Epidermal melanocyte (primary cell): ENCODE measurements at regions not wholly inside any gene's neighbourhood (a gene's known extent, or its start where the extent isn't known, plus 50 kb on each side); places are given as distances from the start of the nearest gene placed in this dataset.

Source experiments
- DNase-seq: peaks from one replicate; pipeline ENCODE4 v3.0.0; 2011; ENCODE audit warnings: low spot score; ENCODE audit not compliant: insufficient read length

DNA sequence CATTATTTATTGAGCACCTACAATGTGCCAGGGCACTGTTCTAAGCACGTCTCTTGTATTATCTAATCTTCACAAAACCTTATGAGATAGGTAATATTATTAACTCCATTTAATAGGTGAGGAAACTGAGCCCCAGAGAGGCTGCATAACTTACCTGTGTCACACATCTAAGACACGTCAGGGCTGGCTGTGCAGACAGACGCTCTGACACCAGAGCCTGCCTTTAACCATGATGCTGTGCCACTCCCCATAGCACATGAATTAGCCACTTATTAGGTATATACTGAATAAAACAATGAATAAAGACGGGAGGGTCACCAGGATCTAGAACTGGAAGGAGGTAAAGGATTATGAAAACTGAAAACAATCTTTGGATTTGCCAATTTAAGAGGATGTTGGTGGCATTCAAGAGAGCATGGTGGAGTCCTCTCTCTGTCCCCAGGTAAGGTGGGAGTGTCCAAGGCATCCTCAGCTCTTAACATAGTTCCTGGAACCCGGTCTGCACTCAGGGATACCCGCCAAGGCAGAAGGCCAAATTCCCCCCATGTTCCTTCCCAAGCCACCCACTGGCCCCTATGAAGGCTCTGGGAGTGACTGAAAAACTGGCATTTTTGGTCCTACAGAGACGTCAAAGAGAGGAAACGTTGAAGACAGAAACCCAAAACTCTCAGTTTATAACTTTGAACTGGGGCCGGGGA, 479.7 kb downstream of the FOXO1 start:
- no peak for DNase-seq

GRCh38 chr13:40187324-40187795, 479.1 kb downstream of the FOXO1 start:
- DNase-seq, result no peak

GRCh38 chr13:40187841-40188591, 478.4 kb downstream of the FOXO1 start:
- DNase-seq, result no peak

DNA sequence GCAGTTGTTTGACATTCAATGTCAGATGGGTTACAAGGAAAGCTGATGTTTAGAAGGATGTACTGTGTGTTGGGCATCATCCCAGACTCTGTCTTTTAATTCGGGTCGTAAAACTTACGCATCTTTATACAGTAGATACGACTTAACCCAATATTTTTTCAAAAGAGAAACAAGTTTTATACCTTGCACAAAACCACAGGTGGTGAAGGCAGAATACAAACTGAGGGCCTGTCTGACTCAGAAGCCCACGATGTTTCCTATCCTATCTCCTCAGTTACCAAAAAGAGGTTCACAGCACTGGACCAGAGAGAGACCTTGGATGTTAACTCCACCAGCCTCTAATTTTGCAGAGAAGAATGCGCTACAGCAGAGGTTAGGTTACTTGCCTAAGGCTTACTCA, 477.0 kb downstream of the FOXO1 start:
- DNase-seq, result no peak

DNA sequence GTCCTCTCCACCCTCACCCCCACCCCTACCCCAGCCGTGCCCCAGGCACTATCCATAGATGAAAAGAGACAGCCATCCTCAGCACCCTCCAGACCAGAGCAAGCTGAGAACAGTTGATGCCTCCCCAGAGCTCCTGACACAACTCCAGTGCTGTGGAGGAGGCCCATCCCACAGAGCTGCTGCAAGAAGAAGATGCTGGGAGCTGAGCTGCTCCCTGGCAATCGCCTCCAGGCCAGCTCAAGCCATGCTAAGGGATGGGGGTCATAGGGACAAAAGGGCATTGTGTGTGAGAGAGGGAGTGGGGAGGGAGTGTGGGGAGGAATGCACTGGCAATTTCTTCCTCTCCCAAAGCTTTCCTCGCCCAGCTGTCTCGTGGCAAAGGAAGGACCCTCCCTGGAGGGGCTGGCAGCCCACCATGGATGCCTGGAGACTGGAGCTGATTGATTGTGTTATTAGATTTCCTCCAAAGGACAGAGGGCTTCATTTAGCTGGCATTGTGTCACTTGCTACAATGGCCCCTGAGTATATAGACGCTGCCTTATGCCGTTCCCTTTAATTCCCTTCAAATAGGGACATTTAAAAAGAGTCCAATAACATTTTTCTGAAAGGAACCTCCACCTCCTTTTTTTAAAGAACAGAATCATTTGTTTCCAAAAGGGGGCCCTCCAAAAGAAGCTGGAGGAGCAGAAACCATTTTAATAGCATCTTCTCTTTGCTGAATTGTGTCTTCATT, 476.4 kb downstream of the FOXO1 start:
- peak; percentile 82 for DNase-seq

DNA sequence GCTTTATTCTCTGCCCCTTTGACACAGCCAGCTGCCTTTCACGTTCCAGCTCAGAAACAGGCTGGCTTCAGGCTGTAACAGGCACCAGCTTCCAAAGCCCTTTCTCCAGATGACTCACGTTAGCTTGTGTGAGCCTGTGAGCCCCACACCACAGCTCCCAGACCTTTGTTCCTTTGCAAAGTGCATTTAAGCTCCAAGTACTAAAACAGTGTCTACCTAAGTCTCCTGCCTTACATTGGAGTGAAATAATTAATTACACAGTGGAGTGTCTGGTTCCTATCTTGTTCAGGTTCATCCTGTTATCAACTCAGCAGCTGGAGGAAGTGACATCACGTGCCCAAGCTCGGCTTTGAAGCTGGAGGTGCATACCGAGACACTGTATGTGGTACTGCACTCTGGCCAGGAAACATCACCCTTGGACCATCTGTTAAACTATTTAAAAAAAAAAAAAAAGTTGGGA, 475.8 kb downstream of the FOXO1 start:
- DNase-seq, result peak; percentile 43

- DNase-seq, result no peak
These were observed 475.1 kb downstream of the FOXO1 start for GRCh38 chr13:40191186-40191980.

- no peak for DNase-seq
These were observed 474.0 kb downstream of the FOXO1 start for GRCh38 chr13:40192452-40192851.

- no peak for DNase-seq
These were observed 473.6 kb downstream of the FOXO1 start for GRCh38 chr13:40192858-40193257.

DNA sequence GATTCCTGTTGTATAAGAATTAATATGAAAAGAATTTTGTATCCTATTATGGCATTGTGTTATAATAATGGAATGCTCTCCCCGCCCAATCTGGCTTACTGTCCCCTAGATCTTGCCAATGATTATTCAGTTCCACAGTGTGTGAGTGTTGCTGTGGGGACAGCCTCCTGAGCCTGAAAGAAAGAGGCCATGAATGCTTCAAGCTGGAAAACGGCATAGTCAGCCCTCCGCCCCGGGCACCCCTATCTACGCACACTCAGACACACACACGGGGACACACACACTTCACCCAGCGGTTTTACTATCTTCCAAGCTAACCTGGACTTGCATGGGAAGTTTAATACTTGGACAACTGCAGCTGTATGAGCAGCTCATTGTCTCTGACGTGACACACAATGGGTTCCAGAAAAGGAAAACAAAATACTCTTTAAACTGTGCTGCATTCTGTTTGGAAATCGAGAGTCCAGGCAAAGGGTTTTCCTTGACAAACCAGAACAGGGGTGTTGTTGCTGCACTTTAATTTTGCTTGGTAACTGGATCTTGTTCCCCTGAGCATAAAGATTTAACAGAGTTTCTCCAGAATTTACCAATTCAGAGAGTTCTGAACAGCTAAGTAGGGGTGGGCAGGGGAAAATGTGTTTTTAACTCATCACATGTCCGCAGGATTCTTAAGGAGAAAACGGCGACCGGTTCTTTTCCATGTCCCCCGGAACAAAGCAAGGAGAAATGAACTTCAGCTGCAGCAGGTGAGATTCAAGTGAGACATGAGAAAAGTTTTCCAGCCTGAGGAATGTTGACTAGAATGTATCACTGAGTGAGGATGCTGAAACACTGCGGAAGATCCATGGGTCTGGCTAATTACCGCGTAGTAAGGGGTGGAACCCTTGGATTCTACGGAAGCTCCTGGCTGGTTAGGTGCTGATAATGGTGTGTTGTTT, 472.9 kb downstream of the FOXO1 start:
- DNase-seq, result no peak

DNA sequence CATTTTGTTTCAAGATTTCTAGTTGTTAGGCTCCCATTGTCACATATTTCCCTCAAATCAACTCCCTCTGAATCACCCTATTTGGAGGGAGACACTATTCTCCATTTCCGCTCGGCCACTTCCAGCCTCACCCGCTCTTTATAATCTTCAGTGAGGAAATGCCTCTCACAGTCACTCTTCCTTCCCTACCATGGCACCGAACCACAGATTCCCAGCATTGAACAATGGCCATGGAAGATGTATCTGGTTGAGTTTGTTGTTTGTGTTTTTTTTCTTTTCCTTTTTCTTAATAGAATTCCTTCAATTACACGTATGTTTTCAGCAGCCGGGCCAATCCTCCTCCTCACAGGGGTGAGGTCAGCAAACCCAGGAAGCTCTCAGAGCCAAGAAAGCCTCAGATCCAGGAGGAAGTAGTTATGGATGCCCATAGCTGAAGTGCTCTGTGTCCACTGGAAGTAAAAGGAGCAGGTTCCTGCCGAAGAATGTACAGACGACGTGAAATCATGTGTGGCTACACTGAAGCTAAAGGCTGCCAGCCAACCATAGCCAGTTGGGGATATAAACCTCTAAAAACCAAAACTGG, 472.1 kb downstream of the FOXO1 start:
- DNase-seq, result no peak

DNA sequence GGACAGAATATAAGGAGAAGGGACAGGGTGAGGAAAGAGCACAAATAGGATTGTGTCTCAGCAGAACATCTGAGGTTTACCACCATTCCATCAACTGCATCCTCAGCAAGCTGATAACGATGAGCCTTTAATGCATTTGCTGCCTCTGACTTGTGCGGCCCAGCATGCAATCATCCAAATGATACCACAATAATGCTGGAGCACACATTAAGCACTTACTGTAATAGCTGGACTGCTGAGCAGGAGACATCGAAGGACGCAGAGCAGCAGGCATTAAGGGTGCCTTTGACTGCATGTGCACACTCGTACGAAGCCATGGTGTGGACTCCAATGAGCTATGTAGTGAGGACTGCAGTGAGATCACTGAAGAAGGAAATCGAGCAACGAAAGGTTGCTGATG, 469.4 kb downstream of the FOXO1 start:
- DNase-seq, result no peak

DNA sequence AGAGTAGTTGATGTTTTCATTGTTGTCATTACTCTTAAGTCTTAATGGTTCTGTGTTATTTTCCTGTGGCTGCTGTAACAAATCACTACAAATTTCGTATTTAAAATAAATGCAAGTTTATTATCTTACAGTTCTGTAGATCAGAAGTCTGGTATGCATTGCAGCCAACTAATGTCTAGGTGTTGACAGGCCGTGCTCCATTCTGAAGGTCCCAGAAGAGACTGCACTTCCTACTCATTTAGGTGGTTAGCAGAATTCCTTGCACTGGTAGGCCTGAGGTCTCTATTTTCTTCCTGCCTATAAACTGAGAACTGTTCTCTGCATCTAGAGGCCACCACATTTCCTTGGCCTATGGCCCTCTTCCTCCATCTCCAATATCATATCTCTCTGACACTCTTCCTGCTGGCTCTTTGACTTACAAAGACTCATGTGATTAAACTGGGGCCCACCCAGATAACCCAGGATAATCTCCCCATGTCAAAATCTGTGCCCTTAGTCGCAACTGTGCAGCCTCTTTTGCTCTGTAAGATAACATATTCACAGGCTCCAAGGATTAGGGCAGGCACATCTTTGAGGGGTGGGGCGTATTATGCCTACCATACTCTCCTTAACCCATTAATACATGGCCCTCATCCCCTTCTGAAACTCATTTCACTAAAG, 468.4 kb downstream of the FOXO1 start:
- no peak for DNase-seq

DNA sequence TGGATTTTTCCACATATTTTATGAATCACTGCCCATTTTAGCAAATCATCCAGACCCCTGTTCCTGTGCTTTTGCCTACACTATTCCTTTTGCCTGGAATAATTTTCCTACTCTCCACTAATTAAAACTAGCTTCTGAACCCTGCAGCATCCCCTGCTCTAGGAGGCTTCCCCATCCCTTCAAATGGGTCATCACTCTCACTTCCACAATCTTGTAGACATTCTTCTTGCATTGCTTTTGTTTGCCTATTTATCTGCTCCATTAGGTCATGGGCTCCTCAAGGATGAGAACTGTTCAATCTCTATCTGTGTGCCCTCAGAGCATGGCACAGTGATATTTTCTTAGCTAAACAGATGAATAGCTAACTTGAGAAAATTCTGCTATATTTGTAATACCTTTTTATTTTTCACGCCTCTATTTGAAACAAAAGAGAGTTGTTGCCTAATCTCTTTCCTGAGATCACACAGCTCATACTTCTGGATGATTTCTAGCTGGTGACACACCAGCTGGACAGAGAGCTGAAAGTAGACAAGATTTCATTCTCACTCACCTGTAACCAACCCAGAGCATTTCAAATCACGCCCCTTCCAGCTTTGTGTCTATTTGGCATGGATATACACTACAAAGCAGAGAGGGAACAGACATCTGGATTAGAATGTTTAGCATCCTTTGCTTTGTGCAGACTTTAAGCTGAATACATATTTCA, 466.0 kb downstream of the FOXO1 start:
- no peak for DNase-seq

- DNase-seq, result no peak
These were observed 462.2 kb downstream of the FOXO1 start for GRCh38 chr13:40204246-40204645.

GRCh38 chr13:40205771-40206240, 460.6 kb downstream of the FOXO1 start:
- DNase-seq, result no peak

DNA sequence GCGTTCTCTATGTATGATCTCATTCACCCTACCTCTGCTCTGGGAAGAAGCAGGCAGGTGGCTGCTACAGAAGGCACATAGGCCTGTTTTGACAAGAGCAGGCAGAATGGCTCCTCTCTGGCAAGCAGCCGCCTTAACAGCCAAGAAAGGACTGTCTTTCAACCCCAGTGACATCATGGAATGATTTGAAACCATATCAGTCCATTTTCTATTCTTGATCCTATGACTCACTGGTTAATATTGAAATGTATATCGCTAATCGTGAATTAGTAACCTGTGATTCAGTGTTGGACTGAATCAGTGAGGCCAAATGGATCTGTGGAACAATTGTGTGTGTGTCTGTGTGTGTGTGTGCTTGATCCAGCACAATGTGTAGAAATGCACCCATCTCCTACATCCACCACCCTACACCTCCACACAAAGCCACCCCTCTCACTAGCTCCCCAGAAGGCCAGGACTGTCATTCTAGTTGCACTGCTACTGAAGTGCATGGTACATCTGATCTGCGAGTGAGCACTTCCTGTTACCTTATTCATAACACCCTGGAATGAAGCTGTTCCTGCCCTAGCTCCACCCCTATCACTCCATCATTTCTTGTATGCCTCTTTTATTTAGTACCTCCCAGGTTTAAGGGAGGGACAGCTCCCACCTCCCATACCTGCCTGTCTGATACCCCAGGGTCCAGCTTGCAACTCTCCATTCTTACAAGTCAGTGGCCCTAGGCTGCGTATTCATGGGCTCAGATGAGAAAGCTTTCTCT, 460.0 kb downstream of the FOXO1 start:
- no peak for DNase-seq

DNA sequence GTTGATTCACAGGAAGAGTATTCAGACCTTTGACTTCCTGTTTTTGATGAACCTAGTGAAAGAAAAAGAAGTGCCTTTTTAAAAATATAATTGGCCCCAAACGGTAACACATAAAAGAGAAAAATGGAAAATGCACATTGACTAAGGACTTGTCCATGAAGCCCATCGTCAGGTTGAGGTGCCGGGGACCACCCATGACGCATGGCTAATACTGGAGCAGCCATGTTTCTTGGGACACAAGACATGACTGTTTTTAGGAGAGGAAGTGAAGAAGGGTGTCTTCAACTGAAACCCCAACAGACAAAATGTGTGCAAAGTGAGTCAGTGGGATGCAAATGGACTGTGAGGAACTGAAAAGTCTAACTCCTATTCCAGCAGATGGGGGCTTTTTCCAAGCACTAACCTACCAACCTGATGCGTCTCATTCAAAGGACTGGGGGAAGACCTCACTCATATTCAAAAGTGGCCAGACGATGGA, 459.4 kb downstream of the FOXO1 start:
- DNase-seq, result no peak
